HEK293 (cell line): ENCODE measurements at regions not wholly inside any gene's neighbourhood (a gene's known extent, or its start where the extent isn't known, plus 50 kb on each side); places are given as distances from the start of the nearest gene placed in this dataset.

Experiments used
- CTCF ChIA-PET: fragments of 350-600 bp; formaldehyde crosslinking; extraction: SDS; loops from one replicate; lab custom pipeline; 2021; ENCODE audit warnings: antibody characterized with exemption; lab: Yijun Ruan, JAX
- POLR2A ChIA-PET: fragments of 300-600 bp; formaldehyde crosslinking; extraction: SDS; loops from one replicate; lab custom pipeline; 2020; ENCODE audit warnings: antibody characterized with exemption, inconsistent platforms; lab: Yijun Ruan, JAX
- H3K27ac ChIP-seq: fragments of 200-500 bp; sonication (Bioruptor generic); 2 replicates; pipeline ENCODE4 v1.5.1; 2014; ENCODE audit warnings: low read depth, low read length, control low read depth, inconsistent platforms; ENCODE audit errors: extremely low read depth
- H3K36me3 ChIP-seq, 2 experiments: fragments of 200-500 bp in 1 of 2; sonication (Bioruptor generic) in 1 of 2; 1 replicate in 1 of 2; 2 replicates in 1 of 2; pipeline ENCODE4 v1.5.1; 2014 to 2017; ENCODE audit warnings: inconsistent platforms in 2 of 2, low read length in 2 of 2; ENCODE audit not compliant: control insufficient read depth in 2 of 2, insufficient read depth in 1 of 2
- H3K4me1 ChIP-seq: fragments of 200-500 bp; sonication (Bioruptor generic); 2 replicates; pipeline ENCODE4 v1.5.1; 2014; ENCODE audit warnings: mild to moderate bottlenecking, low read length, inconsistent platforms; ENCODE audit not compliant: control insufficient read depth, insufficient read depth
- H3K4me3 ChIP-seq: 2 replicates; pipeline ENCODE4 v1.5.1; 2011; ENCODE audit warnings: low read depth, mild to moderate bottlenecking, control low read depth, low read length, moderate library complexity
- H3K9me3 ChIP-seq: fragments of 200-500 bp; sonication (Bioruptor generic); 2 replicates; pipeline ENCODE4 v1.5.1; 2014; ENCODE audit warnings: low read depth, low read length, inconsistent platforms; ENCODE audit not compliant: control insufficient read depth, insufficient read depth
- IKZF3 ChIP-seq: fragments of 450-650 bp; IDR thresholded peaks from 2 replicates; pipeline ENCODE4 v1.5.0; 2018; ENCODE audit warnings: missing biosample characterization, mild to moderate bottlenecking, missing genetic modification characterization, moderate library complexity
- WT1 ChIP-seq: fragments of 450-650 bp; formaldehyde crosslinking; IDR thresholded peaks from 2 replicates; pipeline ENCODE4 v1.5.1; 2016; ENCODE audit warnings: missing biosample characterization, missing genetic modification characterization
- YY1 ChIP-seq: fragments of 450-650 bp; formaldehyde crosslinking; IDR thresholded peaks from 2 replicates; pipeline ENCODE4 v1.5.1; 2018; ENCODE audit warnings: missing biosample characterization, missing genetic modification characterization
- ZBTB20 ChIP-seq: fragments of 450-650 bp; formaldehyde crosslinking; IDR thresholded peaks from 2 replicates; pipeline ENCODE4 v1.5.1; 2016; ENCODE audit warnings: missing biosample characterization, missing genetic modification characterization
- ZNF132 ChIP-seq: fragments of 450-650 bp; formaldehyde crosslinking; IDR thresholded peaks from 2 replicates; pipeline ENCODE4 v1.5.1; 2017; ENCODE audit warnings: missing biosample characterization, missing genetic modification characterization, borderline replicate concordance
- ZNF350 ChIP-seq: fragments of 450-650 bp; formaldehyde crosslinking; IDR thresholded peaks from 2 replicates; pipeline ENCODE4 v1.5.0; 2017; ENCODE audit warnings: missing biosample characterization, mild to moderate bottlenecking, missing genetic modification characterization
- ZNF366 ChIP-seq: fragments of 450-650 bp; formaldehyde crosslinking; conservative IDR thresholded peaks from 2 replicates; pipeline ENCODE4 v1.5.1; 2016; ENCODE audit warnings: missing biosample characterization, missing genetic modification characterization
- ZNF416 ChIP-seq: fragments of 450-650 bp; formaldehyde crosslinking; IDR thresholded peaks from 2 replicates; pipeline ENCODE4 v1.5.1; 2016; ENCODE audit warnings: missing biosample characterization, missing genetic modification characterization
- ZNF426 ChIP-seq: fragments of 450-650 bp; formaldehyde crosslinking; IDR thresholded peaks from 2 replicates; pipeline ENCODE4 v1.5.1; 2017; ENCODE audit warnings: missing biosample characterization, missing genetic modification characterization, mild to moderate bottlenecking, inconsistent platforms, moderate library complexity
- ZNF48 ChIP-seq: fragments of 450-650 bp; formaldehyde crosslinking; IDR thresholded peaks from 2 replicates; pipeline ENCODE4 v1.5.1; 2016; ENCODE audit warnings: missing biosample characterization, missing genetic modification characterization
- ZNF558 ChIP-seq: fragments of 450-650 bp; formaldehyde crosslinking; IDR thresholded peaks from 2 replicates; pipeline ENCODE4 v1.5.1; 2016; ENCODE audit warnings: missing biosample characterization, missing genetic modification characterization
- ZNF664 ChIP-seq: fragments of 450-650 bp; formaldehyde crosslinking; IDR thresholded peaks from 2 replicates; pipeline ENCODE4 v1.5.1; 2016; ENCODE audit warnings: missing biosample characterization, missing genetic modification characterization
- ZNF677 ChIP-seq: fragments of 450-650 bp; IDR thresholded peaks from 2 replicates; pipeline ENCODE4 v1.5.0; 2018; ENCODE audit warnings: missing biosample characterization, mild to moderate bottlenecking, missing genetic modification characterization, moderate library complexity
- ZNF777 ChIP-seq: fragments of 450-650 bp; formaldehyde crosslinking; IDR thresholded peaks from 2 replicates; pipeline ENCODE4 v1.5.1; 2017; ENCODE audit warnings: missing biosample characterization, missing genetic modification characterization, borderline replicate concordance
- TF ChIP-seq, protein P1 (sequence below): IDR thresholded peaks from 2 replicates; pipeline ENCODE4 v1.6.1; 2011; ENCODE audit warnings: mild to moderate bottlenecking, low read depth, low read length, borderline replicate concordance
- TF ChIP-seq, protein P2 (sequence below): fragments of 450-650 bp; formaldehyde crosslinking; IDR thresholded peaks from 2 replicates; pipeline ENCODE4 v1.5.1; 2016; ENCODE audit warnings: missing biosample characterization, missing genetic modification characterization
- TF ChIP-seq, protein P3 (sequence below): fragments of 450-650 bp; IDR thresholded peaks from 2 replicates; pipeline ENCODE4 v1.5.1; 2018; ENCODE audit warnings: missing biosample characterization, missing genetic modification characterization
- TF ChIP-seq, protein P4 (sequence below): fragments of 450-650 bp; formaldehyde crosslinking; IDR thresholded peaks from 2 replicates; pipeline ENCODE4 v1.5.1; 2016; ENCODE audit warnings: missing biosample characterization, missing genetic modification characterization
- TF ChIP-seq, protein P5 (sequence below): fragments of 450-650 bp; formaldehyde crosslinking; IDR thresholded peaks from 2 replicates; pipeline ENCODE4 v1.5.1; 2016; ENCODE audit warnings: missing biosample characterization, missing genetic modification characterization
- TF ChIP-seq, protein P6 (sequence below): fragments of 450-650 bp; formaldehyde crosslinking; IDR thresholded peaks from 2 replicates; pipeline ENCODE4 v1.5.1; 2016; ENCODE audit warnings: missing biosample characterization, missing genetic modification characterization
- TF ChIP-seq, protein P7 (sequence below): fragments of 450-650 bp; formaldehyde crosslinking; IDR thresholded peaks from 2 replicates; pipeline ENCODE4 v1.5.1; 2016; ENCODE audit warnings: missing biosample characterization, missing genetic modification characterization

DNA sequence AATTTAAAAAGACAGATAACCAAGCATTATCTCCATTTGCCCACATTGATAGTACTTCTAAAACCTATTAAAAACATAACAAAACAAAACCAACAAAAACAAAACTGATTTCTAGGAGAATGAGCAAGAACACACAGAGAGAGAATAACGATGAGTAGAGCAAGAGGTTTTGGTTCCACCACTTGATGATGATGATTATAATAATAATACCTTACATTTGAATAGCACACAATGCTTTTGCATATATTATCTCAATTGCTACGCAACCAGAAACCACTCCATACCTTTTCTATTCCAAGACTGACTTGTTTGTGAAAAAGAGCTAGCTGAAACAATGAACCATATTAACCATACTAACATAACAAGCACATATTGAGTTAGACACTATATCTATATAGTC, 1090.9 kb downstream of the SH3BGRL start:
- Histone ChIP-seq H3K27ac (no peak overlapping the region), H3K9me3 (no peaks in the 10 kb centered on the region; the same call in none of the 2 replicates), H3K4me3 (no peak overlapping the region), H3K36me3 (no peaks in the 10 kb centered on the region), H3K4me1 (no peaks in the 10 kb centered on the region)
- ChIA-PET CTCF (interaction anchor here (1.1 kb wide), 1 partner anchor 12 kb away, joined by 4 read pairs; no protein-coding TSS in a partner anchor), POLR2A (no interaction called here)
- TF ChIP-seq, protein P1, sequence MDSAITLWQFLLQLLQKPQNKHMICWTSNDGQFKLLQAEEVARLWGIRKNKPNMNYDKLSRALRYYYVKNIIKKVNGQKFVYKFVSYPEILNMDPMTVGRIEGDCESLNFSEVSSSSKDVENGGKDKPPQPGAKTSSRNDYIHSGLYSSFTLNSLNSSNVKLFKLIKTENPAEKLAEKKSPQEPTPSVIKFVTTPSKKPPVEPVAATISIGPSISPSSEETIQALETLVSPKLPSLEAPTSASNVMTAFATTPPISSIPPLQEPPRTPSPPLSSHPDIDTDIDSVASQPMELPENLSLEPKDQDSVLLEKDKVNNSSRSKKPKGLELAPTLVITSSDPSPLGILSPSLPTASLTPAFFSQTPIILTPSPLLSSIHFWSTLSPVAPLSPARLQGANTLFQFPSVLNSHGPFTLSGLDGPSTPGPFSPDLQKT, result no peak
- TF ChIP-seq, protein P2, sequence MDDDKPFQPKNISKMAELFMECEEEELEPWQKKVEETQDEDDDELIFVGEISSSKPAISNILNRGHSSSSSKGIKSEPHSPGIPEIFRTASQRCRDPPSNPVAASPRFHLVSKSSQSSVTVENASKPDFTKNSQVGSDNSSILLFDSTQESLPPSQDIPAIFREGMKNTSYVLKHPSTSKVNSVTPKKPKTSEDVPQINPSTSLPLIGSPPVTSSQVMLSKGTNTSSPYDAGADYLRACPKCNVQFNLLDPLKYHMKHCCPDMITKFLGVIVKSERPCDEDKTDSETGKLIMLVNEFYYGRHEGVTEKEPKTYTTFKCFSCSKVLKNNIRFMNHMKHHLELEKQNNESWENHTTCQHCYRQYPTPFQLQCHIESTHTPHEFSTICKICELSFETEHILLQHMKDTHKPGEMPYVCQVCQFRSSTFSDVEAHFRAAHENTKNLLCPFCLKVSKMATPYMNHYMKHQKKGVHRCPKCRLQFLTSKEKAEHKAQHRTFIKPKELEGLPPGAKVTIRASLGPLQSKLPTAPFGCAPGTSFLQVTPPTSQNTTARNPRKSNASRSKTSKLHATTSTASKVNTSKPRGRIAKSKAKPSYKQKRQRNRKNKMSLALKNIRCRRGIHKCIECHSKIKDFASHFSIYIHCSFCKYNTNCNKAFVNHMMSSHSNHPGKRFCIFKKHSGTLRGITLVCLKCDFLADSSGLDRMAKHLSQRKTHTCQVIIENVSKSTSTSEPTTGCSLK (tag by site-specific recombination), result no peak
- no peak for TF ChIP-seq YY1
- TF ChIP-seq ZBTB20 (tag by site-specific recombination), result no peak
- TF ChIP-seq, protein P3, sequence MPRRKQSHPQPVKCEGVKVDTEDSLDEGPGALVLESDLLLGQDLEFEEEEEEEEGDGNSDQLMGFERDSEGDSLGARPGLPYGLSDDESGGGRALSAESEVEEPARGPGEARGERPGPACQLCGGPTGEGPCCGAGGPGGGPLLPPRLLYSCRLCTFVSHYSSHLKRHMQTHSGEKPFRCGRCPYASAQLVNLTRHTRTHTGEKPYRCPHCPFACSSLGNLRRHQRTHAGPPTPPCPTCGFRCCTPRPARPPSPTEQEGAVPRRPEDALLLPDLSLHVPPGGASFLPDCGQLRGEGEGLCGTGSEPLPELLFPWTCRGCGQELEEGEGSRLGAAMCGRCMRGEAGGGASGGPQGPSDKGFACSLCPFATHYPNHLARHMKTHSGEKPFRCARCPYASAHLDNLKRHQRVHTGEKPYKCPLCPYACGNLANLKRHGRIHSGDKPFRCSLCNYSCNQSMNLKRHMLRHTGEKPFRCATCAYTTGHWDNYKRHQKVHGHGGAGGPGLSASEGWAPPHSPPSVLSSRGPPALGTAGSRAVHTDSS (tag by site-specific recombination), result no peak
- TF ChIP-seq, protein P4, sequence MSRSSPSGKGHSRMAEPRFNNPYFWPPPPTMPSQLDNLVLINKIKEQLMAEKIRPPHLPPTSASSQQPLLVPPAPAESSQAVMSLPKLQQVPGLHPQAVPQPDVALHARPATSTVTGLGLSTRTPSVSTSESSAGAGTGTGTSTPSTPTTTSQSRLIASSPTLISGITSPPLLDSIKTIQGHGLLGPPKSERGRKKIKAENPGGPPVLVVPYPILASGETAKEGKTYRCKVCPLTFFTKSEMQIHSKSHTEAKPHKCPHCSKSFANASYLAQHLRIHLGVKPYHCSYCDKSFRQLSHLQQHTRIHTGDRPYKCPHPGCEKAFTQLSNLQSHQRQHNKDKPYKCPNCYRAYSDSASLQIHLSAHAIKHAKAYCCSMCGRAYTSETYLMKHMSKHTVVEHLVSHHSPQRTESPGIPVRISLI (tag by site-specific recombination), result no peak
- no peak for TF ChIP-seq ZNF132 (tag by site-specific recombination)
- no peak for TF ChIP-seq WT1 (tag by site-specific recombination)
- no peak for TF ChIP-seq ZNF677
- TF ChIP-seq ZNF777 (tag by site-specific recombination), result no peak
- no peak for TF ChIP-seq ZNF664 (tag by site-specific recombination)
- no peak for TF ChIP-seq ZNF48 (tag by site-specific recombination)

DNA sequence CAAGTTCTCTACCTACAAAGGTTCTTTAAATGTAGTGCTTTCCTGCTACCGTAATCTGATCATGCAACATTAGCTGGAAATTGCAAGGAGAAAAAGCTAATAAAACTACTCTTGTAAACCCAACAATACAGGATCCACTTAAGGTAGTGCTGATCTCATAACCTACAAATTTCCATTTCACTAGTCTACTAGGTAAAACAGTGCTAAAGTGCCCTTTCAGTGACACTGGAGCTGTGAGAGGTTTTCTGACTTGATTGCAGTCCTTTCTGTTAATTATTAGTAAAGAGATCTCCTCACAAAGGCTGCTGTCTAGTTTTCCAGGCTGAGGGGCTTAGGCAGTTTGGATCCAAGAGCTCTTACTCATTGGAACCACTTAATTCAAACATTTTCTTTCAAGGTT, 1118.7 kb downstream of the SH3BGRL start:
- Histone ChIP-seq H3K36me3 (no peaks in the 10 kb centered on the region), H3K9me3 (no peaks in the 10 kb centered on the region), H3K4me1 (no peaks in the 10 kb centered on the region), H3K4me3 (no peak overlapping the region), H3K27ac (no peak overlapping the region)
- CTCF ChIA-PET, result no interaction called here
- POLR2A ChIA-PET, result no interaction called here
- TF ChIP-seq, protein P2 (tag by site-specific recombination), result no peak
- TF ChIP-seq, protein P5, sequence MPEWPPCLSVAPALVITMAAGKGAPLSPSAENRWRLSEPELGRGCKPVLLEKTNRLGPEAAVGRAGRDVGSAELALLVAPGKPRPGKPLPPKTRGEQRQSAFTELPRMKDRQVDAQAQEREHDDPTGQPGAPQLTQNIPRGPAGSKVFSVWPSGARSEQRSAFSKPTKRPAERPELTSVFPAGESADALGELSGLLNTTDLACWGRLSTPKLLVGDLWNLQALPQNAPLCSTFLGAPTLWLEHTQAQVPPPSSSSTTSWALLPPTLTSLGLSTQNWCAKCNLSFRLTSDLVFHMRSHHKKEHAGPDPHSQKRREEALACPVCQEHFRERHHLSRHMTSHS, result no peak
- TF ChIP-seq, protein P6, sequence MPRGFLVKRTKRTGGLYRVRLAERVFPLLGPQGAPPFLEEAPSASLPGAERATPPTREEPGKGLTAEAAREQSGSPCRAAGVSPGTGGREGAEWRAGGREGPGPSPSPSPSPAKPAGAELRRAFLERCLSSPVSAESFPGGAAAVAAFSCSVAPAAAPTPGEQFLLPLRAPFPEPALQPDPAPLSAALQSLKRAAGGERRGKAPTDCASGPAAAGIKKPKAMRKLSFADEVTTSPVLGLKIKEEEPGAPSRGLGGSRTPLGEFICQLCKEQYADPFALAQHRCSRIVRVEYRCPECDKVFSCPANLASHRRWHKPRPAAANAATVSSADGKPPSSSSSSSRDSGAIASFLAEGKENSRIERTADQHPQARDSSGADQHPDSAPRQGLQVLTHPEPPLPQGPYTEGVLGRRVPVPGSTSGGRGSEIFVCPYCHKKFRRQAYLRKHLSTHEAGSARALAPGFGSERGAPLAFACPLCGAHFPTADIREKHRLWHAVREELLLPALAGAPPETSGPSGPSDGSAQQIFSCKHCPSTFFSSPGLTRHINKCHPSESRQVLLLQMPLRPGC, result no peak
- TF ChIP-seq ZNF350 (tag by site-specific recombination) (no peak), YY1 (no peak), IKZF3 (no peak), ZNF366 (tag by site-specific recombination) (no peak), ZNF558 (tag by site-specific recombination) (no peak), ZNF416 (tag by site-specific recombination) (no peak), ZNF426 (tag by site-specific recombination) (no peak)
- TF ChIP-seq, protein P7, sequence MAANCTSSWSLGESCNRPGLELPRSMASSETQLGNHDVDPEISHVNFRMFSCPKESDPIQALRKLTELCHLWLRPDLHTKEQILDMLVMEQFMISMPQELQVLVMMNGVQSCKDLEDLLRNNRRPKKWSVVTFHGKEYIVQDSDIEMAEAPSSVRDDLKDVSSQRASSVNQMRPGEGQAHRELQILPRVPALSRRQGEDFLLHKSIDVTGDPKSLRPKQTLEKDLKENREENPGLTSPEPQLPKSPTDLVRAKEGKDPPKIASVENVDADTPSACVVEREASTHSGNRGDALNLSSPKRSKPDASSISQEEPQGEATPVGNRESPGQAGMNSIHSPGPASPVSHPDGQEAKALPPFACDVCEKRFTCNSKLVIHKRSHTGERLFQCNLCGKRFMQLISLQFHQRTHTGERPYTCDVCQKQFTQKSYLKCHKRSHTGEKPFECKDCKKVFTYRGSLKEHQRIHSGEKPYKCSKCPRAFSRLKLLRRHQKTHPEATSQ (tag by site-specific recombination), result no peak
